ENCODE measurements at regions not wholly inside any gene's neighbourhood (a gene's known extent, or its start where the extent isn't known, plus 50 kb on each side); places are given as distances from the start of the nearest gene placed in this dataset.

- no peak for DNase-seq
These were observed 373.9 kb downstream of the ETS1 start for GRCh38 chr11:128213461-128213860.

- DNase-seq: no peak
These were observed 375.0 kb downstream of the ETS1 start for GRCh38 chr11:128212324-128212723.

DNA sequence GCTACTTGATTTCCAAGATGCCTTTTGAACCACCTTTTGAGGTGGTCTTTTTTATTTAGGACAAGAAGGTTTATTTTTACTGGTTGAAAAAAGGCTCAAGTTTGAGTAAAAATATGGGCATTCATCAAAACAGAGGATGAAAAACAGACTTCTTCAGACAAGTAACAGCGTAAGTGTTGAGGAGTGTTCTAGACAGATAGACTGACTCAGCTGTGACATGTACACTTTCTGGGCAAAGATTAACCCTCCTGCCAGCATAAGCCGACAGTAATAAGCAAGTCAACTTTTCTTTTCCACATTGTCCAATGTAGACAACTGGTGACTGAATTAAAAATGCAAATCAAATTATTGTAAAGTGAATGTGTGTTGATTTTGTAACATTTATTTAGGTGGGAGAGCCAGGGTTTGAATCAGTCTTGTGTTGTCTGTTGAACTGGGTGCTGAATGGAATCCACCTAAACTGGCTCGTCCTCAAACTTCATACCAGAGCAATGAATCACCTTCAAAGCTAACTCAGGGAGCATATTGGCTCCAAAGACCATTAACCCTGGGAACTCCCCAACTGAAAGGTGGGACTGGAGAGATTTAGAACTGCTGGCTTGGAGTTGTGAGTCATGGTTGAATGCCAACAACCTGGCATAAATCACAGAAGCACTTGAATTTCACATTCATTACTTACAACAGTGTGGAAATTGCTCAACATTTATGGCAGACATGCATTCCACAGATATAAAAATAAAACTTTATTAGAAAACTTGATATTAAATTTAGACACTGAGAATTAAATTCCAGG, 377.0 kb downstream of the ETS1 start:
- no peak for DNase-seq

DNA sequence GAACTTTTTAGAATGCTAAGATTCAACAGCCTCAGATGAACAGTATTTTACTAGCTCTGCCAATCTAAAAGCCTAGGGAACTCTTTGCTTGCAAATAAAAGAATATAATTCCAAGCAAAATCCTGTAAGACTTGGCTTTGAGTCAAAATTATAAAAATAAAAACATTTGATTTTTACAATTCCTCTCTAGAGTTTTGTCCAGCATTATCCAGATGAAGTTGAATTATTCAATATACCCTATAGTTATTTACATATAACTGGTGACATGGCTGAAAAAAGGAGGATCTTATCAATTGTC, 378.3 kb downstream of the ETS1 start:
- no peak for DNase-seq

GRCh38 chr11:128208329-128209137, 378.8 kb downstream of the ETS1 start:
- DNase-seq: no peak

GRCh38 chr11:128207861-128208321, 379.5 kb downstream of the ETS1 start:
- DNase-seq: no peak

DNA sequence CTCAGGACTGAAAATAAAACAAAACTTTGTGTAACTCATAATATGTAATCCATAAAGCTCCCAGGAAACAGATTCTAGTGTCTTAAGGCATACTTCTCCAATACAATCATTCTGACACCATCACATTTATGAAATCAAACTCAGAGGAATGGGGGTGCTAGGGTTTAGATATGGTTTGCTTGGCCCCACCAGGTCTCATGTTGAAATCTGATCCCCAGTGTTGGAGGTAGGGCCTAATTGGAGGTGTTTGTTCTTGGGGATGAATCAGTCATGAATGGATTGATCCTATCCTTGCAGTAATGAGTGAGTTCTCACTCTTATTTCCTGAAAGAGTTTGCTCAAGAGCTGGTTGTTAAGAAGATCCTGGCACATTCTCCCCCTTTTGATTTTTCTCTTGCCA, 380.9 kb downstream of the ETS1 start:
- no peak for DNase-seq

GRCh38 chr11:128205796-128206195, 381.6 kb downstream of the ETS1 start:
- DNase-seq: no peak

GRCh38 chr11:128204898-128205297, 382.5 kb downstream of the ETS1 start:
- no peak for DNase-seq

DNA sequence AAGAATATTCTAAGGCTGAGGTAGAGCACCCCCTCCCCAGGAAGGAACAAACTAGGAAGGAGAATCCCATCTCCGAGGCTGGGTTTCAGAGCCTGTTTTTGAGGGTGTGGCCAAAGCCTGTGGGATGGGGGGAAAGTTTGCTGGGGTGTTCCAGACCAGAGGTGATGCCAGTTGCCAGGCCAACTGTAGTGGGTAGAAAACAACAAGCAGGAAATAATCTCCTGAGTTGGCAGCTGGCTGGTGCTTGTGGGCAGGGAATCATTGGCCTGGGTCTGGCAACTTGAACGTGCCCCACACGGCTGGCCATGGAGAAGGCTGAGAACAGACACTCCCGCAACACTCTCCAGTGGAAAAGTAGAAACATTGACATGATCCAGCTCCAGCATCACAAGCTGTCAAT, 385.6 kb downstream of the ETS1 start:
- DNase-seq: no peak

DNA sequence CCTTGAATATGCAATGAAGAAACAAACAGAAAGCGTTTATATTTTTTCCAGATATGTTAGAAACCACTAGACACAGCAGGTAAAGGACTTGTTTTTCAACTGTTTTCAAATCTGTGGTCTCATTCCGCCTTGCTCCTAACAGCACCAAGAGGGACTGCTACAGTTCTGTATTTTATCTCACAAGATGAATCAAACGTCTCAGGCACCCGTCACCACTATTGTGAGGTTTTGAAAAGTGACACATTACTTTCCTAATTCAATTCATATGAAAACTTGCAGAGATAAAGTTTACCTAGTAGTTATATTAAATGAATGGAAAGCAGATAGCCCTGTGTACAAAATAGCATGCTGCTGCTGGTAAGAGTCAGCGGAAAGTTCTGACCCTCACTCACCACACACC, 386.3 kb downstream of the ETS1 start:
- no peak for DNase-seq

GRCh38 chr11:128200467-128200866, 386.9 kb downstream of the ETS1 start:
- no peak for DNase-seq

GRCh38 chr11:128198216-128198772, 389.1 kb downstream of the ETS1 start:
- DNase-seq: peak; percentile 32

DNA sequence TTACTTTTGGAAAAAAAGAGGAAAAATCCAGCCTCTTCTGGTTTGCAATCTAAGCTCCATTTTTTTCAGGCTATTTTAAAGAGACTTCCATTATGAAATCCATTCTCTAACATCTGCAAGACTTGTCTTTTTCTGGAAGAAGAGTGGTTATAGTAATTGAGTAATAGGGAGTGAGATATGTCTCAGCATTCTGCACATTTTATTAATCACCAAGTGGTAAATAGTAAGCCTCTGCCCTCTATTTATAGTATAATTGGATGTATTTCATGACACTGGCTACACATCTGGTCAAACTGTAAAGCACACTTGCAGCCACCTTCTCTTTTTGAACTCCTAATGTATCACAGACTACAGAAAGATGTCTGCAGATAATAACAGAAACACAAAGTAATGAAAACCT, 391.1 kb downstream of the ETS1 start:
- DNase-seq: peak; percentile 77

- no peak for DNase-seq
These were observed 391.6 kb downstream of the ETS1 start for GRCh38 chr11:128195756-128196155.

DNA sequence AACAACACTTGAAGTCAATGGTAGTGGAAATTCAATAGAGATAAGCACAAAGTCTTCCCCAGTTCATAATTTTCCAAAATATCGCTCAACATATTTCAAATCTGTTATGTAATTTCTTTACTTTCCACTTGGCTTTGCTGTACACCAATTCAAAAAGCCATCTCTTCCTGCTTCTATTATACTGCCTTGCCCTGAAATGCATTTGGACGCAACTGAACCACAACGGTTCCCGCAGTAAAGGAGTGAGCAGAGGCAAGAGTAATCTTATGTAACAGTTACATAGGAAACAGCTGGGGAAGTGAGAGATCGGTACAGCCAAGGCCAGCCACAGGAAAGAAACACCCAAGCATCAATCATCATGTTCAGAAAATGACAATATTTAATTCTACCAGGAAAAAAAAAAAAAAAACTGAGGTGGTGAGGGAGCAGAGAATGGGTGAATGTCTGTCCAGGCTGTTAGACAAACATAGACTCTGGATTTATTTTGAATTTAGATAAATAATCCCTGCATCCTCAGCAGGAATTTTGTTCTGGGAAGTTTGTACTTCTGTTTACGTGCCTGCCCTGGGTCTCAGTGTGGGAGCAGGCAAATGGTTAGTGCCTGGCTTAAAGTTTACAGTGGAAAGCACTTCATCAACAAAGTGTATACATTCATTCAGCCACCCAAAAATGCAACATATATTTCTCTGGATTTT, 392.2 kb downstream of the ETS1 start:
- DNase-seq: peak; percentile 97

- DNase-seq: no peak
These were observed 393.1 kb downstream of the ETS1 start for GRCh38 chr11:128194216-128194615.

DNA sequence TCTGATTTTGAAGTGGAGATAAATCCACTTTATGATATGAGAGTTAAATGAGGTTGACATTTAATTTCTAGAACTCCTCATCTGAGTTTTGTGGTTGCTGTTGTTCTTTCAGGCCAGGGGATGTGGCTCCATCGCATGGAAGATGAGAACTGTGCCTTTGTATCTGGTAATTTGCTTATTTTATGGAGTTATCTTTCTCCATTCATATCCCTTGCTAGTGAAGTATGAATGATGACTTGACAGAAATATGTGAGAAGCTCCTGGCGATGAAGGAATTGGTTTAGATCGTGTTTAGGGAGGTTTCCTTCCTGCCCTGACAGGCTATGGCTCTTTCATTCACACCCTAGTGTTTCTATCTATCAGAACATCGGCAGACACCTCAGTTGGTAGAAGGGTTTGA, 393.7 kb downstream of the ETS1 start:
- DNase-seq: no peak

DNA sequence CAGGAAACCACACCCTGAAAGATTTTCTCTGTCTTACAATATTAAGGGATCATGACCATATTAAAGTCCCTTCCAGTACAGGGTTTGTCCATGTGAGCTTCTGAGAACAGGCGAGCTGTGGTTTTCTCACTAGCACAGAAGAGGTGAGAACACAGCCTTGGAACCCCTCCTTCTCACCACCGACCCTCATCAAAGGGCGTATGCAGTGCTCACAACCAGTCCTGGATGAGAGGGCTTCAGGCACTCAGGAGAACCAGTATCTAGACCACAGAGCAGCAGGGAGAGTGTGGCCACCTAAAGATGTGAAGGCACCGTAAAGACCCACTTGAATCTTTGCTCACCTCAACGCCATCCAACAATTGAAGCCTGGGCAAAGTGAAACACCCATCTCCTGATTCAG, 397.0 kb downstream of the ETS1 start:
- DNase-seq: no peak

- DNase-seq: peak; percentile 9
These were observed 397.5 kb downstream of the ETS1 start for GRCh38 chr11:128189823-128190222.

- no peak for DNase-seq
These were observed 398.9 kb downstream of the ETS1 start for GRCh38 chr11:128188346-128189004.

DNA sequence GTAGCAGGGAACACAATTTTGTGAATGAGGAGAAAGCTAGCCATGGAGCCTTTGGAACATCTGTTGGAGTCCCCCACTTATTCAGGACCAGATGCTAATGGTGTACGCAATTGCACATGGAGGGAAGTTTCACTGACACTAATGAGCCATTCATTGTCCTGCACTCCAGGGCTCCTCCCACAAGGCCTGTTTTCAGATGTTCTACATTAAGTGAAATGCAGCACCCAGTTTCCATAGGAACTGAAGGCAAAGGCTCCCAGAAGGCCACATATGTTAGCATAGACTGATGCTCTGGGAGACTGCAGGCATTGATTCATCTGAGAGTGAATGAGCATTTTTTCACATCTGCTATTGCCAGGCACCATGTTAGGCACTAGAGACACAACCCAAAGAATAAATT, 399.5 kb downstream of the ETS1 start:
- DNase-seq: no peak

- DNase-seq: no peak
These were observed 400.0 kb downstream of the ETS1 start for GRCh38 chr11:128187377-128187776.

Data from MV-4-11 (cell line).